ENCODE measurements at regions not wholly inside any gene's neighbourhood (a gene's known extent, or its start where the extent isn't known, plus 50 kb on each side); places are given as distances from the start of the nearest gene placed in this dataset.

- H4K20me1 ChIP-seq = no peaks in the 10 kb centered on the region
- no peaks in the 10 kb centered on the region for H3K9me3 ChIP-seq
- no peaks in the 10 kb centered on the region for H3K27me3 ChIP-seq
- peaks cover 14% of the 10 kb centered on the region for H3K4me1 ChIP-seq
- no peaks in the 10 kb centered on the region for H3K36me3 ChIP-seq
- no peak for TF ChIP-seq Cebpa-rat (IDR thresholded peaks at IDR 0.05)
- H3K4me2 ChIP-seq = no peak overlapping the region
- H3K27ac ChIP-seq = no peak overlapping the region
- H3K9ac ChIP-seq = no peak overlapping the region
- H3K4me3 ChIP-seq = no peak overlapping the region
Measured at GRCh38 chr5:68436686-68437520, 221.3 kb downstream of the PIK3R1 start.

- Histone ChIP-seq H3K27ac (no peak overlapping the region), H3K9me3 (no peaks in the 10 kb centered on the region)
Measured at GRCh38 chr5:68438876-68439275, 223.3 kb downstream of the PIK3R1 start.

GRCh38 chr5:68440245-68440644 is 224.7 kb downstream of the PIK3R1 start:
- no peaks in the 10 kb centered on the region for H3K36me3 ChIP-seq
- H3K27ac ChIP-seq = no peak overlapping the region
- peaks cover 5% of the 10 kb centered on the region; the same call in 1 of the 2 replicates for H3K4me1 ChIP-seq
- H3K9ac ChIP-seq = no peak overlapping the region
- no peak overlapping the region for H3K4me2 ChIP-seq
- H4K20me1 ChIP-seq = no peaks in the 10 kb centered on the region
- no peaks in the 10 kb centered on the region for H3K27me3 ChIP-seq
- H3K4me3 ChIP-seq = no peak overlapping the region
- H3K9me3 ChIP-seq = no peaks in the 10 kb centered on the region
- no peak for TF ChIP-seq Cebpa-rat (IDR thresholded peaks at IDR 0.05)

More at GRCh38 chr5:68438876-68439275, 223.3 kb downstream of the PIK3R1 start:
- H3K36me3 ChIP-seq = no peaks in the 10 kb centered on the region
- no peaks in the 10 kb centered on the region for H4K20me1 ChIP-seq
- no peak overlapping the region for H3K9ac ChIP-seq
- peaks cover 14% of the 10 kb centered on the region for H3K4me1 ChIP-seq
- no peaks in the 10 kb centered on the region for H3K27me3 ChIP-seq
- TF ChIP-seq Cebpa-rat (IDR thresholded peaks at IDR 0.05) = no peak
- H3K4me2 ChIP-seq = no peak overlapping the region
- H3K4me3 ChIP-seq = no peak overlapping the region

- Histone ChIP-seq H3K27me3 (no peaks in the 10 kb centered on the region), H4K20me1 (no peaks in the 10 kb centered on the region), H3K9me3 (no peaks in the 10 kb centered on the region), H3K4me2 (no peak overlapping the region), H3K36me3 (no peaks in the 10 kb centered on the region), H3K4me1 (peaks cover under 1% of the 10 kb centered on the region; the same call in 1 of the 2 replicates), H3K27ac (no peak overlapping the region), H3K4me3 (no peak overlapping the region), H3K9ac (no peak overlapping the region)
- TF ChIP-seq Cebpa-rat (IDR thresholded peaks at IDR 0.05) = no peak
Measured at GRCh38 chr5:68440651-68441050, 225.1 kb downstream of the PIK3R1 start.

GRCh38 chr5:68441309-68442073 is 225.9 kb downstream of the PIK3R1 start:
- Histone ChIP-seq H3K27me3 (no peaks in the 10 kb centered on the region), H3K4me2 (no peak overlapping the region), H4K20me1 (no peaks in the 10 kb centered on the region), H3K9ac (no peak overlapping the region), H3K36me3 (no peaks in the 10 kb centered on the region), H3K4me1 (no peaks in the 10 kb centered on the region), H3K9me3 (no peaks in the 10 kb centered on the region), H3K27ac (no peak overlapping the region), H3K4me3 (no peak overlapping the region)
- TF ChIP-seq Cebpa-rat (IDR thresholded peaks at IDR 0.05) = no peak

GRCh38 chr5:68443091-68443490 is 227.5 kb downstream of the PIK3R1 start:
- no peaks in the 10 kb centered on the region for H3K4me1 ChIP-seq
- H3K9ac ChIP-seq = no peak overlapping the region
- H3K9me3 ChIP-seq = no peaks in the 10 kb centered on the region
- H4K20me1 ChIP-seq = no peaks in the 10 kb centered on the region
- H3K27ac ChIP-seq = no peak overlapping the region
- no peak overlapping the region for H3K4me2 ChIP-seq
- no peaks in the 10 kb centered on the region for H3K36me3 ChIP-seq
- no peaks in the 10 kb centered on the region for H3K27me3 ChIP-seq
- no peak overlapping the region for H3K4me3 ChIP-seq
- no peak for TF ChIP-seq Cebpa-rat (IDR thresholded peaks at IDR 0.05)

GRCh38 chr5:68444048-68444447 is 228.5 kb downstream of the PIK3R1 start:
- Histone ChIP-seq H3K36me3 (no peaks in the 10 kb centered on the region), H3K9me3 (no peaks in the 10 kb centered on the region), H3K4me3 (no peak overlapping the region), H3K4me1 (no peaks in the 10 kb centered on the region), H3K4me2 (no peak overlapping the region), H4K20me1 (no peaks in the 10 kb centered on the region), H3K27me3 (no peaks in the 10 kb centered on the region), H3K27ac (no peak overlapping the region), H3K9ac (no peak overlapping the region)
- no peak for TF ChIP-seq Cebpa-rat (IDR thresholded peaks at IDR 0.05)

GRCh38 chr5:68444833-68445232 is 229.3 kb downstream of the PIK3R1 start:
- Histone ChIP-seq H3K9ac (no peak overlapping the region), H4K20me1 (no peaks in the 10 kb centered on the region), H3K9me3 (no peaks in the 10 kb centered on the region), H3K36me3 (no peaks in the 10 kb centered on the region), H3K4me1 (no peaks in the 10 kb centered on the region), H3K4me2 (no peak overlapping the region), H3K27ac (no peak overlapping the region), H3K4me3 (no peak overlapping the region), H3K27me3 (no peaks in the 10 kb centered on the region)
- TF ChIP-seq Cebpa-rat (IDR thresholded peaks at IDR 0.05) = no peak

GRCh38 chr5:68445257-68446069 is 229.9 kb downstream of the PIK3R1 start:
- H4K20me1 ChIP-seq = no peaks in the 10 kb centered on the region
- H3K4me1 ChIP-seq = no peaks in the 10 kb centered on the region
- H3K4me2 ChIP-seq = no peak overlapping the region
- no peak overlapping the region for H3K4me3 ChIP-seq
- H3K9me3 ChIP-seq = no peaks in the 10 kb centered on the region
- no peak for TF ChIP-seq Cebpa-rat (IDR thresholded peaks at IDR 0.05)
- no peak overlapping the region for H3K9ac ChIP-seq
- H3K27ac ChIP-seq = no peak overlapping the region
- H3K36me3 ChIP-seq = no peaks in the 10 kb centered on the region
- no peaks in the 10 kb centered on the region for H3K27me3 ChIP-seq

- H3K27me3 ChIP-seq = no peaks in the 10 kb centered on the region
- no peaks in the 10 kb centered on the region for H3K4me1 ChIP-seq
- no peaks in the 10 kb centered on the region for H4K20me1 ChIP-seq
- H3K27ac ChIP-seq = no peak overlapping the region
- H3K9me3 ChIP-seq = no peaks in the 10 kb centered on the region
- TF ChIP-seq Cebpa-rat (IDR thresholded peaks at IDR 0.05) = no peak
- no peak overlapping the region for H3K4me2 ChIP-seq
- no peak overlapping the region for H3K4me3 ChIP-seq
- H3K36me3 ChIP-seq = no peaks in the 10 kb centered on the region
- no peak overlapping the region for H3K9ac ChIP-seq
Measured at GRCh38 chr5:68446070-68446357, 230.5 kb downstream of the PIK3R1 start.
